Mucosa of descending colon (tissue), 3 donors: ENCODE measurements at regions not wholly inside any gene's neighbourhood (a gene's known extent, or its start where the extent isn't known, plus 50 kb on each side); places are given as distances from the start of the nearest gene placed in this dataset.

Source experiments
- ATAC-seq: fragments of 200-7000 bp; cut with Tn5 transposase; one replicate; pipeline ENCODE4 v1.9.1; 2020; ENCODE audit warnings: mild to moderate bottlenecking, moderate library complexity
- DNase-seq, 3 donors: peaks; one replicate each; pipeline ENCODE4 v3.0.0-alpha.2; 2020
- H3K36me3 ChIP-seq: fragments of 200-600 bp; one replicate; pipeline ENCODE4 v1.8.0; 2021; ENCODE audit warnings: low read depth, mild to moderate bottlenecking
- H3K4me1 ChIP-seq: fragments of 200-600 bp; one replicate; pipeline ENCODE4 v1.8.0; 2021; ENCODE audit warnings: low read depth, mild to moderate bottlenecking
- H3K4me3 ChIP-seq: fragments of 200-600 bp; one replicate; pipeline ENCODE4 v1.8.0; 2021; ENCODE audit warnings: mild to moderate bottlenecking
- H3K9me3 ChIP-seq: fragments of 200-600 bp; one replicate; pipeline ENCODE4 v1.8.0; 2021; ENCODE audit warnings: mild to moderate bottlenecking
- CTCF ChIP-seq: fragments of 200-600 bp; IDR thresholded peaks from one replicate; pipeline ENCODE4 v1.8.0; 2022; ENCODE audit warnings: antibody characterized with exemption, mild to moderate bottlenecking
- intact Hi-C, 2 donors: fragments of 100-400 bp; cut with DNase I in 1 of 2; cut with micrococcal nuclease in 1 of 2; formaldehyde crosslinking; loops; one replicate each; pipeline versions ENCODE4 v1.11.0 to v1.11.1; 2022; cut with DNase I, micrococcal nuclease
- donor health status: DM: no; HTN: no; CAD: no; lungs with moderate emphysema.
- donor health status: DM: no; HTN: no; CAD: no.
- donor health status: DM: no; HTN: yes; CAD: no.

DNA sequence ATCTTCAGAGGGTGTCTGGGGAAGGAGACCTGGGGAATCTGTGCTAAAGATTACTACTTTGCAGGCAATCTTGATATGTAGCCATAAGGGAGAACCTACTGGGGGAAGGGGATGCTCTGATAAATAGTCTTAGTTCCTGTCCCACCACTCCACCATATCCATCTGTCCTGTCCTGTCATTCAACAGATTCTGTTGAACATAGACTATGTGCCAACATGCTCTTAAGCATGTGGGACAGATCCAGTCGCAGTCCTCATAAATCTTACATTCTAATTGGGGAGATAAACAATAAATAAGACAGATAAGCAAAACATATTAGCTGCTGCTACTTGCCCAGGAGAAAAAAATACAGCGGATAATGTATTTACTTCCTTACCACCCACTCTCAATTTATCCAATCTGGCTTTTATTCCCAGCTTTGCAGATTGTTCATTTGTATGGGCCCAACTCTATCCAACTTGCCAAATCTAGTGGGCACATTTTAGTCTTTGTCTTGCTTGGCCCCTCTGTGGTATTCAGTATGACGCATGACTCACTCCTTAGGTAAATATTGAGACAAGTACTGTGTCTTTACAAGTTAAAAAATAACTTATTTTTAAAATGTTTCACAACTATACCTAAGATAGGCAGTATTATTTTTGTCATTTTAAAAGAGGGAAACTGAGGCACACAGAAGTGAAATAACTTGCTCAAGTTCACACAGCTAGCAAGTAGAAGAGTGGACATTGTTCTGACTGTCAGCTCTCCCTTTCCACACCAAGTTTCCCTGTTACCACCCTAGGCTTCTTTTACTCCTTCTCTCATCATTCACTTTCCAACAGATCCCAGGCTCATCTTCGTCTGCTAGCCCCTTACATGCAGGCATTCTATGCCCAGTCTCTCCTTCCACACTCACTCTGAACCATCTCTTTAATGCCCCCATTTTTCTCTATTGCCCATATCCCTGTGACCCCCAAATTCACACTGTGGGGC is 133.6 kb upstream of the SESN3 start:
- no peak overlapping the region for H3K4me3 ChIP-seq
- H3K4me1 ChIP-seq: peaks cover 3% of the 10 kb centered on the region
- H3K36me3 ChIP-seq: no peaks in the 10 kb centered on the region
- no peak for TF ChIP-seq CTCF
- DNase-seq (no peak), ATAC-seq (peak; percentile 77)
- H3K9me3 ChIP-seq: no peaks in the 10 kb centered on the region
- intact Hi-C loops: no loop called here

GRCh38 chr11:95363708-95364107 is 132.7 kb upstream of the SESN3 start:
- Histone ChIP-seq H3K4me1 (peaks cover 3% of the 10 kb centered on the region), H3K9me3 (no peaks in the 10 kb centered on the region), H3K4me3 (no peak overlapping the region), H3K36me3 (no peaks in the 10 kb centered on the region)
- intact Hi-C loops: no loop called here
- no peak for DNase-seq
- no peak for ATAC-seq
- TF ChIP-seq CTCF: no peak

GRCh38 chr11:95363164-95363563 is 132.2 kb upstream of the SESN3 start:
- DNase-seq: no peak
- intact Hi-C loops: no loop called here
- H3K9me3 ChIP-seq: no peaks in the 10 kb centered on the region
- H3K4me1 ChIP-seq: peaks cover 3% of the 10 kb centered on the region
- no peaks in the 10 kb centered on the region for H3K36me3 ChIP-seq
- ATAC-seq: no peak
- no peak overlapping the region for H3K4me3 ChIP-seq
- no peak for TF ChIP-seq CTCF

- no peak for TF ChIP-seq CTCF
- intact Hi-C loops: no loop called here
- DNase-seq (no peak), ATAC-seq (no peak)
- Histone ChIP-seq H3K4me3 (no peak overlapping the region), H3K4me1 (peaks cover 3% of the 10 kb centered on the region), H3K9me3 (no peaks in the 10 kb centered on the region), H3K36me3 (no peaks in the 10 kb centered on the region)
Observed at GRCh38 chr11:95361180-95361579, 130.2 kb upstream of the SESN3 start.

GRCh38 chr11:95360377-95361075 is 129.5 kb upstream of the SESN3 start:
- TF ChIP-seq CTCF: no peak
- H3K9me3 ChIP-seq: no peaks in the 10 kb centered on the region
- intact Hi-C loops: no loop called here

More at GRCh38 chr11:95360377-95361075, 129.5 kb upstream of the SESN3 start:
- ATAC-seq (no peak), DNase-seq (no peak)
- Histone ChIP-seq H3K36me3 (no peaks in the 10 kb centered on the region), H3K4me1 (peaks cover 3% of the 10 kb centered on the region), H3K4me3 (no peak overlapping the region)
